GM23338 (cell line): ENCODE measurements at regions not wholly inside any gene's neighbourhood (a gene's known extent, or its start where the extent isn't known, plus 50 kb on each side); places are given as distances from the start of the nearest gene placed in this dataset.

Experiments used
- ATAC-seq: fragments of 200-7000 bp; cut with Tn5 transposase; 3 replicates; pipeline ENCODE4 v1.9.1; 2020
- DNase-seq: peaks from one replicate; pipeline ENCODE4 v3.0.0-alpha.2; 2015; ENCODE audit warnings: low spot score
- H2AFZ ChIP-seq: fragments of 200-600 bp; sonication (generic); 2 replicates; pipeline ENCODE4 v1.8.0; 2016; ENCODE audit warnings: antibody characterized with exemption, mild to moderate bottlenecking, moderate library complexity
- H3F3A ChIP-seq: fragments of 200-600 bp; sonication (generic); replicated peaks from 2 replicates; pipeline ENCODE4 v1.8.0; 2017; ENCODE audit warnings: antibody characterized with exemption, mixed run types, low read depth
- H3K27ac ChIP-seq: fragments of 200-600 bp; sonication (generic); 2 replicates; pipeline ENCODE4 v1.6.1; 2016; ENCODE audit warnings: low read depth
- H3K27me3 ChIP-seq: fragments of 200-600 bp; sonication (generic); 2 replicates; pipeline ENCODE4 v1.8.0; 2016; ENCODE audit warnings: mild to moderate bottlenecking, mixed run types, moderate library complexity; ENCODE audit not compliant: insufficient read depth
- H3K36me3 ChIP-seq: fragments of 200-600 bp; sonication (generic); 2 replicates; pipeline ENCODE4 v1.8.0; 2016; ENCODE audit warnings: mild to moderate bottlenecking; ENCODE audit not compliant: insufficient read depth
- H3K4me1 ChIP-seq: fragments of 200-600 bp; sonication (generic); 2 replicates; pipeline ENCODE4 v1.8.0; 2016; ENCODE audit warnings: mild to moderate bottlenecking, moderate library complexity; ENCODE audit not compliant: insufficient read depth
- H3K4me2 ChIP-seq: fragments of 200-600 bp; sonication (generic); 2 replicates; pipeline ENCODE4 v1.7.1; 2017; ENCODE audit warnings: mixed run types
- H3K4me3 ChIP-seq: fragments of 200-600 bp; sonication (generic); 2 replicates; pipeline ENCODE4 v1.6.1; 2016; ENCODE audit warnings: mixed run types
- H3K79me2 ChIP-seq: fragments of 200-600 bp; sonication (generic); replicated peaks from 2 replicates; pipeline ENCODE4 v1.8.0; 2017; ENCODE audit warnings: mild to moderate bottlenecking; ENCODE audit not compliant: insufficient read depth
- H3K9me2 ChIP-seq: fragments of 200-600 bp; sonication (generic); 2 replicates; pipeline ENCODE4 v1.8.0; 2017; ENCODE audit not compliant: insufficient read depth
- H4K20me1 ChIP-seq: fragments of 200-600 bp; sonication (generic); replicated peaks from 2 replicates; pipeline ENCODE4 v1.8.0; 2017; ENCODE audit warnings: mild to moderate bottlenecking; ENCODE audit not compliant: insufficient read depth
- H3K27ac Mint-ChIP-seq: 2 replicates; pipeline ENCODE4 v1.8.0; 2020; ENCODE audit warnings: inconsistent platforms, mild to moderate bottlenecking, moderate library complexity, mixed read lengths
- H3K27me3 Mint-ChIP-seq: 3 replicates; pipeline ENCODE4 v1.8.0; 2022; ENCODE audit warnings: low read depth, mild to moderate bottlenecking, moderate library complexity, mixed read lengths, inconsistent platforms; ENCODE audit not compliant: insufficient read depth, poor library complexity
- H3K36me3 Mint-ChIP-seq: 3 replicates; pipeline ENCODE4 v1.8.0; 2021; ENCODE audit warnings: low read depth, mild to moderate bottlenecking, inconsistent platforms, moderate library complexity, mixed read lengths
- H3K4me1 Mint-ChIP-seq: 3 replicates; pipeline ENCODE4 v1.8.0; 2020; ENCODE audit warnings: mild to moderate bottlenecking, inconsistent platforms, mixed read lengths
- H3K4me3 Mint-ChIP-seq: 3 replicates; pipeline ENCODE4 v1.8.0; 2021; ENCODE audit warnings: moderate library complexity, mild to moderate bottlenecking, inconsistent platforms, mixed read lengths
- H3K9me3 Mint-ChIP-seq: 3 replicates; pipeline ENCODE4 v1.8.0; 2020; ENCODE audit warnings: moderate library complexity, mild to moderate bottlenecking, inconsistent platforms, mixed read lengths
- ETS1 ChIP-seq: IDR thresholded peaks from 2 replicates; pipeline ENCODE4 v1.6.1; 2016; ENCODE audit warnings: antibody characterized with exemption
- POLR2AphosphoS5 ChIP-seq: IDR thresholded peaks from 2 replicates; pipeline ENCODE4 v1.6.1; 2016; ENCODE audit warnings: antibody characterized with exemption, low read depth
- ZNF331 ChIP-seq: fragments of 250-450 bp; sonication (Bioruptor Pico); IDR thresholded peaks from 2 replicates; pipeline ENCODE4 v1.5.0; 2020; ENCODE audit warnings: low read depth, mild to moderate bottlenecking, moderate library complexity
- ZNF462 ChIP-seq: fragments of 250-450 bp; sonication (Bioruptor Pico); IDR thresholded peaks from 2 replicates; pipeline ENCODE4 v1.5.0; 2020; ENCODE audit warnings: mild to moderate bottlenecking, moderate library complexity

DNA sequence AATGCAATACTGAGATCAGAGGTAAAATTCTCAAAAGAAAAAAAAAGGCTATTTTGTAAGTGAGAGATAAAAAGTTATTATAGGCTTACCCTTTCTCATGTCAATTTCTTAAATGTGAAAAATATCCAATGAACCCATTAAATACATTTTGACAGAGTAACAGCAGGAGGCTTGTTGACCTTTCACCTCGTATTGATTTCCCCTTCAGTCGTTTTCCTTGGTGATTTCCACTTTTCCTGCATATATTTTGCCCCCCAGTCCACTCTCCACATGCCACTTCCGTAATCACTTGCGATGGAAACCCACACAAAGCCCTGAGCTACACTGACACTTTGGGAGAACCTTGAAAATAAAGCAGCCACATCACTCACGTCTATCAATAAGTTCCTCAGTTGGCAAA, 248.1 kb upstream of the OBI1 start:
- no peak overlapping the region for H3K4me3 Mint-ChIP-seq
- H3K27ac ChIP-seq: no peak overlapping the region

More for the DNA sequence above, 248.1 kb upstream of the OBI1 start:
- H3K4me3 ChIP-seq: no peak overlapping the region
- H3K36me3 ChIP-seq: no peaks in the 10 kb centered on the region
- DNase-seq (no peak), ATAC-seq (no peak)
- no peak overlapping the region for H2AFZ ChIP-seq
- H4K20me1 ChIP-seq: no peaks in the 10 kb centered on the region
- H3K4me2 ChIP-seq: no peak overlapping the region
- Mint-ChIP-seq H3K27ac (no peak overlapping the region), H3K36me3 (no peaks in the 10 kb centered on the region), H3K27me3 (no peaks in the 10 kb centered on the region), H3K9me3 (no peaks in the 10 kb centered on the region), H3K4me1 (no peaks in the 10 kb centered on the region)
- H3K9me2 ChIP-seq: peaks cover 11% of the 10 kb centered on the region
- no peaks in the 10 kb centered on the region for H3K27me3 ChIP-seq
- no peaks in the 10 kb centered on the region for H3K4me1 ChIP-seq
- no peaks in the 10 kb centered on the region for H3K79me2 ChIP-seq
- no peaks in the 10 kb centered on the region for H3F3A ChIP-seq
- TF ChIP-seq POLR2AphosphoS5 (no peak), ETS1 (no peak), ZNF462 (CRISPR knock-in tag) (no peak), ZNF331 (no peak)
